CD14-positive monocyte (primary cell): ENCODE measurements at regions not wholly inside any gene's neighbourhood (a gene's known extent, or its start where the extent isn't known, plus 50 kb on each side); places are given as distances from the start of the nearest gene placed in this dataset.

Experiments used
- DNase-seq, 3 donors: peaks; one replicate each; pipeline ENCODE4 v3.0.0-alpha.2; 2011 to 2022
- H2AFZ ChIP-seq: 2 replicates; pipeline ENCODE4 v1.6.0; 2012; ENCODE audit warnings: mild to moderate bottlenecking, low read depth, low read length, inconsistent platforms; ENCODE audit not compliant: insufficient read depth, poor library complexity, severe bottlenecking
- H3K27ac ChIP-seq, 2 donors: 1 replicate in 1 of 2; 2 replicates in 1 of 2; pipeline ENCODE4 v1.5.1; 2012 to 2013; ENCODE audit warnings: low read length in 2 of 2, control low read depth in 1 of 2, inconsistent platforms in 1 of 2, low read depth in 1 of 2, mild to moderate bottlenecking in 1 of 2
- H3K27me3 ChIP-seq, 2 donors: one replicate each; pipeline versions ENCODE4 v1.6.0 to v1.6.1; 2011 to 2013; ENCODE audit warnings: low read length in 2 of 2; ENCODE audit not compliant: control insufficient read depth in 2 of 2, insufficient read depth in 2 of 2
- H3K36me3 ChIP-seq, 2 donors: replicated peaks in 1 of 2; 1 replicate in 1 of 2; 2 replicates in 1 of 2; pipeline versions ENCODE4 v1.5.1 to v1.6.1; 2012 to 2013; ENCODE audit warnings: low read length in 2 of 2, control low read depth in 1 of 2, inconsistent platforms in 1 of 2, mild to moderate bottlenecking in 1 of 2; ENCODE audit not compliant: insufficient read depth in 2 of 2, control insufficient read depth in 1 of 2
- H3K4me1 ChIP-seq, 2 donors: 1 replicate in 1 of 2; 2 replicates in 1 of 2; pipeline versions ENCODE4 v1.5.1 to v1.6.1; 2012 to 2013; ENCODE audit warnings: low read length in 2 of 2, control low read depth in 1 of 2, inconsistent platforms in 1 of 2, mild to moderate bottlenecking in 1 of 2, moderate library complexity in 1 of 2; ENCODE audit not compliant: insufficient read depth in 2 of 2, control insufficient read depth in 1 of 2
- H3K4me2 ChIP-seq: replicated peaks from 2 replicates; pipeline ENCODE3; 2012; ENCODE audit warnings: low read length, moderate library complexity, mild to moderate bottlenecking; ENCODE audit not compliant: poor library complexity, severe bottlenecking; ENCODE audit errors: extremely low read depth
- H3K4me3 ChIP-seq, 3 experiments: fragments of 200-600 bp in 1 of 3; sonication (generic) in 1 of 3; replicated peaks in 1 of 3; 1 replicate in 2 of 3; 2 replicates in 1 of 3; pipeline ENCODE4 v1.5.1; 2011 to 2013; ENCODE audit warnings: low read length in 3 of 3, mild to moderate bottlenecking in 3 of 3, control low read depth in 2 of 3, low read depth in 2 of 3, inconsistent platforms in 1 of 3, moderate library complexity in 1 of 3
- H3K79me2 ChIP-seq: 2 replicates; pipeline ENCODE4 v1.6.0; 2012; ENCODE audit warnings: mild to moderate bottlenecking, control low read depth, inconsistent platforms, low read length, moderate library complexity; ENCODE audit not compliant: insufficient read depth
- H3K9ac ChIP-seq: 2 replicates; pipeline ENCODE4 v1.6.0; 2017; ENCODE audit warnings: low read length, mild to moderate bottlenecking; ENCODE audit not compliant: insufficient read depth, poor library complexity, severe bottlenecking
- H3K9me3 ChIP-seq, 2 donors: replicated peaks in 1 of 2; 1 replicate in 1 of 2; 2 replicates in 1 of 2; pipeline versions ENCODE4 v1.5.1 to v1.6.1; 2012 to 2013; ENCODE audit warnings: low read length in 2 of 2, control low read depth in 1 of 2; ENCODE audit not compliant: control insufficient read depth in 1 of 2, insufficient read depth in 1 of 2
- H4K20me1 ChIP-seq: 2 replicates; pipeline ENCODE4 v1.6.0; 2012; ENCODE audit warnings: mild to moderate bottlenecking, low read length, control low read depth, moderate library complexity; ENCODE audit not compliant: insufficient read depth
- H3K27ac Mint-ChIP-seq, 7 donors: one replicate each; pipeline ENCODE4 v1.8.0; 2020; ENCODE audit warnings: mild to moderate bottlenecking in 7 of 7, mixed read lengths in 7 of 7, moderate library complexity in 6 of 7, inconsistent platforms in 2 of 7
- H3K27me3 Mint-ChIP-seq, 3 donors: one replicate each; pipeline ENCODE4 v1.8.0; 2021 to 2022; ENCODE audit warnings: low read depth in 3 of 3, mild to moderate bottlenecking in 3 of 3, mixed read lengths in 3 of 3, moderate library complexity in 3 of 3, inconsistent platforms in 1 of 3
- H3K36me3 Mint-ChIP-seq, 2 donors: one replicate each; pipeline ENCODE4 v1.8.0; 2020; ENCODE audit warnings: mixed read lengths in 2 of 2, inconsistent platforms in 1 of 2, mild to moderate bottlenecking in 1 of 2
- H3K4me1 Mint-ChIP-seq: one replicate; pipeline ENCODE4 v1.8.0; 2020; ENCODE audit warnings: mild to moderate bottlenecking, mixed read lengths
- H3K4me3 Mint-ChIP-seq, 2 donors: one replicate each; pipeline ENCODE4 v1.8.0; 2020; ENCODE audit warnings: mild to moderate bottlenecking in 2 of 2, mixed read lengths in 2 of 2, moderate library complexity in 1 of 2
- H3K9me3 Mint-ChIP-seq, 7 donors: one replicate each; pipeline ENCODE4 v1.8.0; 2020 to 2022; ENCODE audit warnings: mixed read lengths in 7 of 7, mild to moderate bottlenecking in 6 of 7, moderate library complexity in 6 of 7, inconsistent platforms in 2 of 7
- WGBS: methylation state at CpG from one replicate; pipeline ENCODE4 v1.1.5; 2013; ENCODE audit warnings: missing lambda C conversion rate; ENCODE audit not compliant: insufficient coverage; 5-methylcytosine and 5-hydroxymethylcytosine counted together
- intact Hi-C, 2 donors: fragments of 100-400 bp; cut with micrococcal nuclease; formaldehyde crosslinking; loops; one replicate each; pipeline versions ENCODE4 v1.15.0 to v1.15.1; 2023
- TF ChIP-seq, protein P1 (sequence below): fragments of 200-600 bp; IDR thresholded peaks from one replicate; pipeline ENCODE4 v1.8.0; 2022; ENCODE audit warnings: antibody characterized with exemption, mild to moderate bottlenecking

DNA sequence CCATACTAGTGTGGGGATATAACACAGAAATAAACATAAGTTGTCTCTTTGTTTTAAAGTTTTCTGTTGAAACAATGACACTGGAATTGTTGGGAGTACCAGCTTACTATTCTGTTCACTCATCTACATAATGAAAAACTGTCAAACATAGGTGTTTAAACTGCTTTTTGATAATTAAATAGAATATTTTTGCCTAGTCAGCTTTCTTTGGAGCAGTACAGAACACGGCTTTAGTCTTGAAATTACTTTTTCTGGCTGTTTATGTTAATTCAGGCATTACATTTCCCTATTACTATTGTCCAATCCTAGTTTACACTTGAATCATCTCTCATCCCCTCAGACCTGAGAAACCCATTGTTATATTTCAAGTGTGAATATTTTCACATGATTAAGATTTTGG, 73.0 kb downstream of the FAM47B start:
- Mint-ChIP-seq H3K9me3 (peaks cover 0 to 3% (median 2%) of the 10 kb centered on the region in 7 donors), H3K27me3 (no peaks in the 10 kb centered on the region), H3K4me1 (no peaks in the 10 kb centered on the region), H3K4me3 (no peak overlapping the region), H3K27ac (no peak overlapping the region), H3K36me3 (no peaks in the 10 kb centered on the region)
- Histone ChIP-seq H3K36me3 (no peaks in the 10 kb centered on the region), H3K4me3 (no peak overlapping the region), H3K9ac (no peak overlapping the region), H3K4me2 (no peak overlapping the region), H3K9me3 (peaks cover 0 to 4% of the 10 kb centered on the region in 2 donors), H3K79me2 (no peaks in the 10 kb centered on the region), H3K27me3 (no peaks in the 10 kb centered on the region), H3K27ac (no peak overlapping the region), H3K4me1 (no peaks in the 10 kb centered on the region), H4K20me1 (no peaks in the 10 kb centered on the region), H2AFZ (no peak overlapping the region)
- TF ChIP-seq, protein P1, sequence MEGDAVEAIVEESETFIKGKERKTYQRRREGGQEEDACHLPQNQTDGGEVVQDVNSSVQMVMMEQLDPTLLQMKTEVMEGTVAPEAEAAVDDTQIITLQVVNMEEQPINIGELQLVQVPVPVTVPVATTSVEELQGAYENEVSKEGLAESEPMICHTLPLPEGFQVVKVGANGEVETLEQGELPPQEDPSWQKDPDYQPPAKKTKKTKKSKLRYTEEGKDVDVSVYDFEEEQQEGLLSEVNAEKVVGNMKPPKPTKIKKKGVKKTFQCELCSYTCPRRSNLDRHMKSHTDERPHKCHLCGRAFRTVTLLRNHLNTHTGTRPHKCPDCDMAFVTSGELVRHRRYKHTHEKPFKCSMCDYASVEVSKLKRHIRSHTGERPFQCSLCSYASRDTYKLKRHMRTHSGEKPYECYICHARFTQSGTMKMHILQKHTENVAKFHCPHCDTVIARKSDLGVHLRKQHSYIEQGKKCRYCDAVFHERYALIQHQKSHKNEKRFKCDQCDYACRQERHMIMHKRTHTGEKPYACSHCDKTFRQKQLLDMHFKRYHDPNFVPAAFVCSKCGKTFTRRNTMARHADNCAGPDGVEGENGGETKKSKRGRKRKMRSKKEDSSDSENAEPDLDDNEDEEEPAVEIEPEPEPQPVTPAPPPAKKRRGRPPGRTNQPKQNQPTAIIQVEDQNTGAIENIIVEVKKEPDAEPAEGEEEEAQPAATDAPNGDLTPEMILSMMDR: no peak
- DNase-seq: no peak
- no CpG with 5 or more reads among the region's 1 CpG for WGBS
- intact Hi-C loops: no loop called here

DNA sequence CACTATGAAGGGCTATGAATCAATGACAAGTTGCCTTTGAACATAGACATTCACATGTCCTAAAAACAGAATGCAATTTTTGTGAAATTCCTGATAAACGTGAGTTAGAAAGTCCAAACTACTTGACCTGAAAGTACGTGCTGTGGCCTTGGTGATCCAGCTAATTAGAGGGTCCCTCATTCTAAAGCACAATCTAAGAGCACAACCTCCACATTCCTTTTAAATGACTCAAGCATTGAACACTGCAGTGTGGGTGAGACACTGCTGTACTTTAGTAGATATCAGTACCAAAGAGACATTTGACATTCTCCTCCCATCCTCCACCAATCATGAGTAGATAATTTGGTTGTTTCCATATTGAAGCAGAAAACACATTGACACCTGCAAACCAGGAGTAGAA, 73.5 kb downstream of the FAM47B start:
- H3K4me1 Mint-ChIP-seq: no peaks in the 10 kb centered on the region
- Histone ChIP-seq H3K79me2 (no peaks in the 10 kb centered on the region), H3K9ac (no peak overlapping the region), H2AFZ (no peak overlapping the region), H4K20me1 (no peaks in the 10 kb centered on the region), H3K27me3 (no peaks in the 10 kb centered on the region), H3K9me3 (peaks cover 0 to 4% of the 10 kb centered on the region in 2 donors), H3K4me2 (no peak overlapping the region), H3K27ac (no peak overlapping the region), H3K36me3 (no peaks in the 10 kb centered on the region), H3K4me3 (no peak overlapping the region), H3K4me1 (no peaks in the 10 kb centered on the region)
- no peak overlapping the region for H3K4me3 Mint-ChIP-seq
- H3K9me3 Mint-ChIP-seq: peaks cover 0 to 3% (median 2%) of the 10 kb centered on the region in 7 donors
- TF ChIP-seq, protein P1: no peak
- intact Hi-C loops: no loop called here
- H3K27ac Mint-ChIP-seq: no peak overlapping the region
- no peaks in the 10 kb centered on the region for H3K36me3 Mint-ChIP-seq
- H3K27me3 Mint-ChIP-seq: no peaks in the 10 kb centered on the region
- no peak for DNase-seq
- no CpG with 5 or more reads among the region's 2 CpGs for WGBS
